Uterus (tissue), 3 donors: ENCODE measurements at regions not wholly inside any gene's neighbourhood (a gene's known extent, or its start where the extent isn't known, plus 50 kb on each side); places are given as distances from the start of the nearest gene placed in this dataset.

Experiments used
- DNase-seq, 2 donors: peaks; one replicate each; pipeline ENCODE4 v3.0.0-alpha.2; 2019 to 2020
- H3K27ac ChIP-seq, 2 donors: fragments of 200-600 bp; sonication (generic); 1 replicate in 1 of 2; 2 replicates in 1 of 2; pipeline ENCODE4 v1.5.1; 2016 to 2018
- H3K27me3 ChIP-seq, 2 donors: fragments of 200-600 bp; sonication (generic); one replicate each; pipeline ENCODE4 v1.5.1; 2018 to 2019; ENCODE audit warnings: control low read depth in 1 of 2
- H3K36me3 ChIP-seq, 2 donors: fragments of 200-600 bp; sonication (generic); one replicate each; pipeline ENCODE4 v1.5.1; 2019; ENCODE audit warnings: control low read depth in 1 of 2
- H3K4me1 ChIP-seq, 2 donors: fragments of 200-600 bp; sonication (generic); one replicate each; pipeline ENCODE4 v1.5.1; 2018 to 2019; ENCODE audit warnings: control low read depth in 1 of 2
- H3K4me3 ChIP-seq, 2 donors: fragments of 200-600 bp; sonication (generic); 1 replicate in 1 of 2; 2 replicates in 1 of 2; pipeline ENCODE4 v1.5.1; 2018 to 2019; ENCODE audit warnings: mild to moderate bottlenecking in 1 of 2
- H3K9me3 ChIP-seq, 2 donors: fragments of 200-600 bp; sonication (generic); one replicate each; pipeline ENCODE4 v1.5.1; 2019; ENCODE audit warnings: control low read depth in 1 of 2
- POLR2A ChIP-seq, 2 donors: fragments of 450-650 bp; IDR thresholded peaks; one replicate each; pipeline ENCODE4 v1.6.1; 2016; ENCODE audit warnings: antibody characterized with exemption in 2 of 2, mild to moderate bottlenecking in 1 of 2, moderate library complexity in 1 of 2
- intact Hi-C: fragments of 100-400 bp; cut with DNase I; formaldehyde crosslinking; loops from one replicate; pipeline ENCODE4 v1.15.1; 2023; ENCODE audit warnings: low total_unique reads
- TF ChIP-seq, protein P1 (sequence below), 4 experiments: fragments of 200-600 bp in 2 of 4; fragments of 450-650 bp in 2 of 4; sonication (generic) in 2 of 4; IDR thresholded peaks; one replicate each; pipeline ENCODE4 v1.5.1; 2016 to 2019; ENCODE audit warnings: antibody characterized with exemption in 4 of 4, mild to moderate bottlenecking in 2 of 4, moderate library complexity in 1 of 4
- donor health status: DM: yes; HTN: yes; CAD: no.

DNA sequence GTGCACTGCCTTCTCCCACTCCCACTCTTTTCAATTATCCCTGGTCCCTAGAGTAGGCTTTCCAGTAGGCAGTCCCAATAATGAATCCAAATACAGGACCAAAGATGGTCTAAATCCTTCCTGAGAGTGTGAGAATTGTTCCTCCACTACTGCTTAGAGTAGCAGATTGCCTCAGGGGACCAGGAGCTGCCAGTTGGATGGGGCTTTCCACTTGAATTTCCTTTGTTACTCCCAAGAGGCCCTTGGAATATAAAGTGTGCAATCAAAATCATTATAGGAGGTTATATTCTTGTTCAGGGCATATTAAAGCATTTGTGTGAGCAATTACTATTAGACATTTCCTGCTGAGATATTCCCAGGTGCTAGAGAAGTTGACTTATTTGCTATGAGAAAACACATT is 156.6 kb upstream of the TLL1 start:
- Histone ChIP-seq H3K36me3 (no peaks in the 10 kb centered on the region), H3K9me3 (no peaks in the 10 kb centered on the region), H3K4me3 (no peak overlapping the region), H3K27me3 (no peaks in the 10 kb centered on the region), H3K27ac (no peak overlapping the region), H3K4me1 (no peaks in the 10 kb centered on the region)
- DNase-seq: no peak
- no peak for TF ChIP-seq POLR2A (IDR thresholded peaks at IDR 0.05)
- intact Hi-C loops: no loop called here

DNA sequence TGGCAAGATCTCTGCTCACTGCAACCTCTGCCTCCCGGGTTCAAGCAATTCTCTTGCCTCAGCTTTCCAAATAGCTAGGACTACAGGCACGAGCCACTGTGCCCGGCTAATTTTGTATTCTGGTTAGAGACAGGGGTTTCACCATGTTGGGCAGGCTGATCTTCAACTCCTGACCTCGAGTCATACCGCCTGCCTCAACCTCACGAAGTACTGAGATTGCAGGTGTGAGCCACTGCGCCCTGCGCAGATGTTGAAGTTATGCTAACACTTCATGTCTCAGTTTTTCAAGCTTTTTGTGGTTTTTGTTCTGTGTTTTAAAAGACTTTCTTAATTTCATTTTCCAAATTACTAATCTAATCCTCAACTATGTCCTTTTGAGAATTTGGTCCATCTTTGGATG is 154.4 kb upstream of the TLL1 start:
- H3K9me3 ChIP-seq: no peaks in the 10 kb centered on the region
- DNase-seq: no peak
- TF ChIP-seq, protein P1, sequence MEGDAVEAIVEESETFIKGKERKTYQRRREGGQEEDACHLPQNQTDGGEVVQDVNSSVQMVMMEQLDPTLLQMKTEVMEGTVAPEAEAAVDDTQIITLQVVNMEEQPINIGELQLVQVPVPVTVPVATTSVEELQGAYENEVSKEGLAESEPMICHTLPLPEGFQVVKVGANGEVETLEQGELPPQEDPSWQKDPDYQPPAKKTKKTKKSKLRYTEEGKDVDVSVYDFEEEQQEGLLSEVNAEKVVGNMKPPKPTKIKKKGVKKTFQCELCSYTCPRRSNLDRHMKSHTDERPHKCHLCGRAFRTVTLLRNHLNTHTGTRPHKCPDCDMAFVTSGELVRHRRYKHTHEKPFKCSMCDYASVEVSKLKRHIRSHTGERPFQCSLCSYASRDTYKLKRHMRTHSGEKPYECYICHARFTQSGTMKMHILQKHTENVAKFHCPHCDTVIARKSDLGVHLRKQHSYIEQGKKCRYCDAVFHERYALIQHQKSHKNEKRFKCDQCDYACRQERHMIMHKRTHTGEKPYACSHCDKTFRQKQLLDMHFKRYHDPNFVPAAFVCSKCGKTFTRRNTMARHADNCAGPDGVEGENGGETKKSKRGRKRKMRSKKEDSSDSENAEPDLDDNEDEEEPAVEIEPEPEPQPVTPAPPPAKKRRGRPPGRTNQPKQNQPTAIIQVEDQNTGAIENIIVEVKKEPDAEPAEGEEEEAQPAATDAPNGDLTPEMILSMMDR (IDR thresholded peaks at IDR 0.05): no peak
- no peak for TF ChIP-seq POLR2A (IDR thresholded peaks at IDR 0.05)
- H3K36me3 ChIP-seq: no peaks in the 10 kb centered on the region
- intact Hi-C loops: no loop called here
- no peaks in the 10 kb centered on the region for H3K4me1 ChIP-seq
- H3K4me3 ChIP-seq: no peak overlapping the region
- H3K27me3 ChIP-seq: no peaks in the 10 kb centered on the region
- H3K27ac ChIP-seq: no peak overlapping the region

DNA sequence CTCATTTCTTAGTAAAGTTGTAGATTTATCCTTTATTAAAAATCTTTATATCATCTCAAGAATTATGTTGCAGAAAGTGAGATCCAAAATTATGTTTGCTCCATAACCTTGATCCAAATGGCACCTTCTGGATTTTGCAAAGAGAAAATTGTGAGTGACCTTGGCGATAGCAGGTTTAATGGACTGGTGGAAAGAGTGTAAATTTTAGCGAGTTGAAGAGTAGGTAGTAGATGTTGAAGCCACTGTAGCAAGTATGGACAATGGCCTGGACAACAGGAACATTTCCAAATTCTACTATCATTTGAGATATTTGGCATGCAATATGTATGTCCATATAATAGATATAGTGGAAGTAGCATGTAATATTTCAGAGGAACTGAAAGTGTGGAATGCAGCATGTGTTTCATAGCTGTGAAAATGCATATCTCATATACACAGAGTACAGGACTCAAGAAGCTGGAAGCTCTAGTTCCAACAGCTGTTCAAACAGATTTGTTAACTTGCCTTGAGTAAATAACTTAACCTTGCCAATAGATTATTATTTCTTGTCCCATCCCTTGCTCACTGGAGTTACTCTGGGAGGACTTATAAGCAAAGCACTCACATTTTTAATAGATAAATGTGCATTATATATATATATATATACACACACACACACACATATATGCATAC is 152.5 kb upstream of the TLL1 start:
- DNase-seq: no peak
- Histone ChIP-seq H3K9me3 (no peaks in the 10 kb centered on the region), H3K36me3 (no peaks in the 10 kb centered on the region), H3K4me3 (no peak overlapping the region), H3K27me3 (no peaks in the 10 kb centered on the region), H3K27ac (no peak overlapping the region), H3K4me1 (no peaks in the 10 kb centered on the region)
- intact Hi-C loops: no loop called here
- TF ChIP-seq, protein P1 (IDR thresholded peaks at IDR 0.05): no peak
- no peak for TF ChIP-seq POLR2A (IDR thresholded peaks at IDR 0.05)

DNA sequence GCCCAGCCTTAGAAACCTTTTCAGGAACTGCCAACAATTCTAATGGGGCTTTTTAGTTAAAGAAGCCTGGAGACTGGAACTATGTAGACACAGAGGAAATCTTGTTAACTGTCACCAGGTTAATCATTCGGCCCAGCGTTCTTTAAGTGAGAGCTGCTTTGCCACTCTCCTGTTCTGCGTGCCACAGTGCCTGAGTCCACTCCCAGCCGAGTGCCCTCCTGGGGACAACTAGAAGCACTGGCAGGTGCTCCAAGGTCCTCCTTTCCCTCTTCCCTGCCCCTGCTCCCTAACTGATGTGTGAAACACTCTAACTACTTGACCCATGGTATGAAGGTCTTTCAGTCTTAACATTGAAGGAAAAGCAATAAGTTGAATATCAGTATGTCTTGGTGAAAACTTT is 151.2 kb upstream of the TLL1 start:
- intact Hi-C loops: no loop called here
- no peaks in the 10 kb centered on the region for H3K36me3 ChIP-seq
- H3K27me3 ChIP-seq: no peaks in the 10 kb centered on the region
- no peak overlapping the region for H3K4me3 ChIP-seq
- no peak overlapping the region for H3K27ac ChIP-seq
- no peak for TF ChIP-seq POLR2A (IDR thresholded peaks at IDR 0.05)
- TF ChIP-seq, protein P1 (IDR thresholded peaks at IDR 0.05): no peak
- no peaks in the 10 kb centered on the region for H3K4me1 ChIP-seq
- no peak for DNase-seq
- no peaks in the 10 kb centered on the region for H3K9me3 ChIP-seq

DNA sequence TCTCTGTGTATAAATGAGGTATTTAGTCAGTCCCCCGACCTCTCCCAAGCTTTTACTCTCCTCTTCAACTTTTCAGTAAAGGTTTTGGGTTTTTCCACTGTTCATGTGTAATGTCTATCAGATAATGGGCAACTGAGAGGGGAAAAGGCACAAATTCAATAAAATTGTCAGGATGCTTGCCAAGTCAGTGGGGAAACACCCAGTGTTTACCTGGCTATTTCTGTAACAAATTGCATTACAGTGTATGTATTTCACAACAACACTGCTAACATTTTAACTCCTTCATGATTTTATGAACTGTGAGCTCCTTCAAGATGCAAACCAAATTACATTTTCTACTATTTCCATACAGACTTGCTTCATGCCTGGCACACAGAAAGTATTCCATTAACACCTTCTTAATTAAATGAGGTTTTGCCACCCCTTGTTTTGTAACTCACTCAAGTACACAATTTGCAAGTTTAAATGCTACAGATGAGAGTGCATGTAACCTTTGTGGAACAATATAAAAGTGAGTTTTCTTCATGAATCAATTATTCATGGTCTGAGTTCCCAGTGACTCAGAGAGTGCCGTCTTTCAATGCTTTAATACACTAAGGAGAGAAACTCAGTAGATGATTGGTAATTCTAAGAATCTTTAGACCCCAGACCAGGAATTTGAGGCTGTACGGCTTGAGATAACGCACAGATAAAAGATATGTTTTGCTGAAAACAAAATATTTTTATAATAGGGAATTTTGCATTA is 149.8 kb upstream of the TLL1 start:
- TF ChIP-seq POLR2A (IDR thresholded peaks at IDR 0.05): no peak
- TF ChIP-seq, protein P1 (IDR thresholded peaks at IDR 0.05): no peak
- no peaks in the 10 kb centered on the region for H3K9me3 ChIP-seq
- no peaks in the 10 kb centered on the region for H3K4me1 ChIP-seq

More for the DNA sequence above, 149.8 kb upstream of the TLL1 start:
- intact Hi-C loops: no loop called here
- no peak overlapping the region for H3K4me3 ChIP-seq
- H3K27me3 ChIP-seq: no peaks in the 10 kb centered on the region
- no peak overlapping the region for H3K27ac ChIP-seq
- no peaks in the 10 kb centered on the region for H3K36me3 ChIP-seq
- no peak for DNase-seq
